SK-N-MC (cell line): ENCODE measurements at regions not wholly inside any gene's neighbourhood (a gene's known extent, or its start where the extent isn't known, plus 50 kb on each side); places are given as distances from the start of the nearest gene placed in this dataset.

ENCODE experiments used
- EZH2 ChIP-seq: fragments of 200-600 bp; sonication (generic); IDR thresholded peaks from one replicate; pipeline ENCODE4 v1.6.1; 2017; ENCODE audit warnings: antibody characterized with exemption
- FOXP2 ChIP-seq: optimal IDR thresholded peaks from 2 replicates; pipeline ENCODE3; 2011; ENCODE audit warnings: mild to moderate bottlenecking, moderate library complexity; ENCODE audit not compliant: insufficient read depth; ENCODE audit errors: extremely low read length, control extremely low read depth
- POLR2AphosphoS5 ChIP-seq: IDR thresholded peaks from 2 replicates; pipeline ENCODE4 v1.6.1; 2012; ENCODE audit warnings: mild to moderate bottlenecking, low read depth, low read length, borderline replicate concordance

- TF ChIP-seq POLR2AphosphoS5 (no peak), EZH2 (no peak), FOXP2 (no peak)
Observed at GRCh38 chr5:159550951-159551350, 220.7 kb upstream of the IL12B start.
